Stimulated activated CD4-positive, alpha-beta T cell treated with anti-CD3 and anti-CD28 coated beads, Interleukin-15, amount 100 ng/mL, for 48 hours (primary cell): ENCODE measurements at regions not wholly inside any gene's neighbourhood (a gene's known extent, or its start where the extent isn't known, plus 50 kb on each side); places are given as distances from the start of the nearest gene placed in this dataset.
"Not testable (repeated sequence)": the region's sequence is repeated elsewhere in the genome, so short reads cannot be mapped to it uniquely, and the experiment has no call there.

Experiments
- DNase-seq, 2 donors: peaks; one replicate each; pipeline ENCODE4 v3.0.0-alpha.2; 2020; ENCODE audit warnings: low read depth in 2 of 2

DNA sequence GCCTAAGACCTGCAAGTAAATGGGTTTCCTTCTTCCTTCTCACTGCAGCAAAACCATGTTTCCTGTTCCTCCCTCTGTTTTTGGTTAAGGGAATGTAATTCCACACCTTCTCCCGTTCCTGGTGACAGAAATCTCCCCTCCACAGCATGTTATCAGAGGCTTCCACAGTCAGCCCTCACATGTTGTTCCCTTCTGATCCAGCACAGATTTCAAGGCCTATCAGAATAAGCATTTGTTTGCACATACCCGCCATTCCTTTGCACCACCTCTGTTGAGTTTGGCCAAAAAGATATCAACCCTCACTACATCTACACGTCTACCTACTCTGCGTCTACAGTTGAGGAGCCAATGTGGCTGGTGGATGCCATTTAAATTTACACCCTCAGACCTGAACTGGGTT lies 113.9 kb upstream of the GRM7 start:
- no peak for DNase-seq

DNA sequence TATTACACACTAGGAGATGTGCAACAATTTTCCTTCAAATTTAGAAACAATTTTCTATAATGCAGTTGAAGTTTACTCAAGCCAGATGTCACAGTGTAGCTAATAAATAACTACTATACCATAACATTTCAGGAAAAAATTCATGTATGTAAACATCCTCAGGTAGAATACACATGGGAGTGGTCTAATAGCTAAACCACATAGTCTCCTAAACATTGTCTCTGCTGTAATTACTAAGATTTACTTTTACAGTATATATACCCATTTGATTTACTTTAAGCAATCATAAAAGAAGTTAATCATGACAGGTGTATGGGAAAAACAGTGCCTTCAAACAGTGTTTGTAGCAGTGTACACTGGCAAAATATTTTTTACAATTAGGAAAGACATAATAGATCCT lies 110.1 kb upstream of the GRM7 start:
- DNase-seq, result no peak

DNA sequence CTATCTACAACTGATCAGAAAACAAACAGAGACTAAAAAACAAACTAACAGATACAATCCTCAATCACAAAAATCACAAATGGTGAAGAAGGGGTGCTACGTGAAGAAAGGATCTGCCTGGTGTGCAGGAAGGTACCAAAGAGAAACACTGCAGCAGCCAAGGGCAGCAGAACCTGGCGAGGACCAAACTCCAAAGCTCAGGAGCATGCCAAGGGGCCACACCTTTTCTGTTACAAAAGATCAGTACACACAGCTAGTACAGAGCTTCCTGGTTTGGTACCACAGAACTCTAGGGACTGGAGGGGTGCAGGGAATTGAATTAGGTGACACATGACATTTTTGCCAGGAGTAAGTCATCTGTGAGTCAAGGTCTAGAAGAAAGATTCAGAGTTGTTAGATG lies 107.4 kb upstream of the GRM7 start:
- no peak for DNase-seq

DNA sequence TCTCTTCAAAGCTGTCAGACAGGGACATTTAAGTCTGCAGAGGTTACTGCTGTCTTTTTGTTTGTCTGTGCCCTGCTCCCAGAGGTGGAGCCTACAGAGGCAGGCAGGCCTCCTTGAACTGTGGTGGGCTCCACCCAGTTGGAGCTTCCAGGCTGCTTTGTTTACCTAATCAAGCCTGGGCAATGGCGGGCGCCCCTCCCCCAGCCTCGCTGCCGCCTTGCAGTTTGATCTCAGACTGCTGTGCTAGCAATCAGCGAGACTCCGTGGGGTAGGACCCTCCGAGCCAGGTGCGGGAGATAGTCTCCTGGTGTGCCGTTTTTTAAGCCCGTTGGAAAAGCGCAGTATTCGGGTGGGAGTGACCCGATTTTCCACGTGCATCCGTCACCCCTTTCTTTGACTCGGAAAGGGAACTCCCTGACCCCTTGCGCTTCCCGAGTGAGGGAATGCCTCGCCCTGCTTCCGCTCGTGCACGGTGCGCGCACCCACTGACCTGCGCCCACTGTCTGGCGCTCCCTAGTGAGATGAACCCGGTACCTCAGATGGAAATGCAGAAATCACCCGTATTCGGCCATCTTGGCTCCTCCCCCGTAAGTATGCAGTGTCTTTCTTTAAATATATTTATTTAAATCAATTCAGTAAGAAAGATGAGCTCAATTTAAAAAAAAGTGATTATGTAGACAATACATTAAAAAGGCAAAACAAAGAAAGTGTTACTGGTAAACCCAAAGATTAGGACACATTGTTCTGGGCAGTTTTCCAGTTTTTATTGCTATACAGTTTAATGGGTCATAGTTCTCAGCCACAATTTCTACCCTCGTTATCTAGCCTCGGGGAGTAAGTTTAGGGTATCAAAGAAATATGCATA lies 91.2 kb upstream of the GRM7 start:
- not testable (repeated sequence) for DNase-seq

DNA sequence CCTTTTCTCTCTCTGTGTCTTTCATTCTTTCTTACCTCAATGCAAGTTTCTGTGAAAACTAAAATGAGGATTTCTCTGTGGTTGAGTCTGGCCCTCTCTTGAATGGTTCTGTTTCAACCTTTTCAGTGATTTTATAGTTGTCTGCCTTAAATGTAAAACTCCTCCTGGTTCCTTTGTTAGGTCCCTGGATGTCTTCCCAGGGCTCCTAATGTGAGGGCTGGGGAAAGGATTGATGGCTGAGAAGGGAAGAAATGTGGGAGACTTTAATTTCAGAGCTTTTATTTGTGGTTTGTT lies 90.6 kb upstream of the GRM7 start:
- no peak for DNase-seq

DNA sequence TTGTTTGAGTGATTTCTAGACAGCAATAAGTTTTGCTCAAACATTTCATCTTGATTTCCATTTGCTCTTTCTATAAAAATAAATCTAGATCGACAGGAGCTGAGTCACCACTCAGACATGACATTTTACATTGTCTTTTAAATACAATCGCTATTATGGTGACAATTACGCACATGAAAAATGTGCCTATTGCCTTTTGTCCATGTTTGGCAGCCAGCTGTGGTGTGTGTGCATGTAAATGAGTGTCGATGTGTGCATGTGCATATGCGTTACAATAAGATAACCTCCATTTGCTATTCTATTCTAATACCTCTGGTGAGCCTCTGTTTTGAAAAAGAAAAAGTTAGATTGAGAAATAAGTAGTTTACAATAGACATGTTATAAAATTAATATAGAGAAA lies 89.7 kb upstream of the GRM7 start:
- DNase-seq, result no peak

DNA sequence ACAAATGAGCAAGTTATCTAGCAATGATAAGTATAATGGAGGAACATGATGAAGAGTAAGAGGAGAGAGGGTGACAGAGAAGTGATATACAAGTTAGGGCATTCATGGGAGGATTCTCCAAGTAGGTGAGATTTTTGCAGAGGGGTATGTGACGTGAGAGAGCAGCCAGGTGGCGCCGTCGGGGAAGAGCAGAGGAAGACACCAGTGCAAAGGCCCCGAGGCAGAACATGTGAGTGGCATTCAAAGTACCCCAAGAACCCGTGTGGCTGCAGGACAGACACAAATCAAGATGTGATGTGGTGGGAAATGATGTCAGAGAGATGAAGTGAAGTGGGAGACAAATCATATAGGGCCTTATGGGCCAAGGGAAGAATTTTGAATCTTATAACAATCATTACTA lies 81.8 kb upstream of the GRM7 start:
- no peak for DNase-seq

DNA sequence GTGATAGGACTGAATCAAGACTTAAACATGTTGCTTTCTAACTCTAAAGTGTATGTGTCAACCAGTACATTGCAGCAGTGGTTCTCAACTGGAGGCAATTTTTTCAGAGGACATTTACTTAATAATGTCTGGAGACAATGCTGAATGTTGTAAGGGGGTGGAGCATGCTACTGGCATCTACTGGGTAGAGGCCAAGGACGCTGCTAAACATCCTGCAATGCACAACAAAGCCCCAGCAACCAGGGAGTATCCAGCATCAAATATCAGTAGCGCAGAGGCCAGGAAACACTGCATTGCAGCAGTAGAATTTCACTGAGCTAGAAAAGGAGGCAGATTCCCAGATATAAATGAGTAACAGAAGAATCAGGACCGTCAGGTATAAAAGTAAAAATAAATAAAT lies 79.8 kb upstream of the GRM7 start:
- DNase-seq, result no peak

DNA sequence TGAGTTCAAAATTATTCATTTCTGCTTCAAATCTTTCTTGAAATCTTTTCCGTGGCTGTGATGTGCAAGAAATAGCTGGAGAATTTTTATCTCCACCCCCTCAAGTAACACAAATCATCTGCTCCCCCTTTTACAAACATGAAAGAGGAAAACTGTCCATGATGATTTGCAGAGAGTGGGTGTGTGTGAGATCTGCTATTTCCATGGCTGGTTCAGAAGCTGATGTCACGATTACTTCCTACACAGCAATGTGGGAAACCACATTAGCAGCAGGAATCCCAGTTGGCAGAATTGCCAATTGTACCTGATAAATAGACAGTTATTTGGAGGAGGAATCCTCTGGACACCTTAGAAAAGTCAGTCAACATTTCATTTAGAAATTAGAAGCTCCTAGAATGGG lies 75.2 kb upstream of the GRM7 start:
- DNase-seq, result no peak

DNA sequence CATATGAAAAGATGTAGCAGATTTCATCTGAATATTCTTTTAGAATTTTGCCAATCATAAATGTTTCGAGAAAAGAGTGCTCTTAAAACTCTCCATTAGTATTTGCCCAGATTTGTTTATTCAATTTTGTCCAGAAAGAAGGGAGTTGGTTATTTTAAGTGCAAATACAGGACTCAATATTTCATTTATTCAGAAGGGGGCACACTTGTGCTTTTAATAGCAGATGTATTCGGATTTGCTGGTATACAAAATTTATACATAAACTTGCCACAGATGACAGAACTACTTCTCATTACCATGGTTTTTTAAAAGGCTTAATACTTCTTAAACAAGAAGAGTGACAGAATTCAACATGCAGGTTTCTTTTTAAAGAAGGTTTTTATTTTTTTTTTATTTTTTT lies 69.8 kb upstream of the GRM7 start:
- DNase-seq, result no peak

DNA sequence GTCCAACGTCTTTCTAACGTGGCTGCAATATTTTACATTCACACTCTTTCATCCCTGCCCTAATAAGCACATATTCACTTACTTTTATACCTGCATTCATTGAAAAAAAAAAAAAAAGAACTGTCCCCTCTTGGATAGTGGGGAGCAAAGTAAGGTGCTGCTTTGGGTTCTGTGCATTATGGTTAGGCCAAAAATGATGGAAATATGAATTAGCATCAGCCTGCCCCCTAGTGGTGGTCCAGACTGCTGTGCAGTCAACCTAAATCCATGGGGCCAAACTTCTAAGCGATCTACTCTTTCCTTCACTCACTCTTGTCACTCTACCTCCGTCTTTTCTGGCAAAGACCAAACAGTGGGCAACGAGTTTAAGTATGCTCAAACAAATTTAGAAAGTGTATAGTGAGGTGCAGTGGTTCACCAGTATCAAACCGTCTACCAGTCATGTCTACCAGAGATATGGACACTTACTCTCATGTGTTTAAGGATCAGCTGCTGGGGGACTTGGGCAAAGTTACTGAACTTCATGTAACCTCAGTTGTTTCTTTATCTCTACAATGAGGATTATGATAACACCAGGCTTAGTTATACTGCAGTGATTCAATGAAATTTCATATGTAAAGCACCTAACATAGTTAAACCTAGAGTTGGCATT lies 61.5 kb upstream of the GRM7 start:
- peak; percentile 0 to 7 for DNase-seq

DNA sequence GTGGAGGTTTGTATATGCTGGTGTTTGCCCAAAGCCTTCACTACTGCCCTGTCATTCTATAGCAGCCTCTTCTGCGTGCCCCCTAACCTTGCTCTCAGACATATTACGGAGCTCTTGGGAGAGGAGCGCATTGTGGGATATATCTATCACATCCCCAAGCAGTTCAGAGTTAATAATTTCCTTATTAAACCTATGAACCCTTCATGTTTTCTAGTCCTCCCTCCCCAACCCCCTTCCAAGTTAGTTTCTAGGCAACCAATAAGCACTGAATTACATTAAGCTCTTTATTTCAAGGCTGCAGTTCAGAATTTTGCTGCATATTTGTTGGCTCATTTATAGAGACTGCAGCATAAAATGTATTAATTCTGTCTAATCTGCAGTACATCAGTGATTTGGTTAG lies 57.3 kb upstream of the GRM7 start:
- no peak for DNase-seq

DNA sequence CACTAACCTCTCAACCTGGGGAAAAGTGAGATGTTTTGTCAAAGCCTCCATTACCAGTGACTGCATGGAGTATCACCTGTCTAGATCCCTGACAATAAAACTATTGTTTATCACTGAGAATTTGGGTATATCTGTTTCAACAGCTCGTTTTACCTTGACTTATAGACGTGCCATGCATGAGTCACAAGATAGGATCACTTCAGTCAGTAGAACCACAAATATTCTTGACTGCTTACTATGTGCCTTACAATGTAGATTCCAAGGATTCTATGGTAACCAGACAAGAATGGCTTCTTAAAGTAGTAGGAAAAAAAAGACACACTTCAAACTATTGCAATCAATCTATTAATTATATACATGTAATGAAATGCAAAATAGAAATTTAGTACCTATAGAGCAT lies 55.7 kb upstream of the GRM7 start:
- DNase-seq, result no peak

DNA sequence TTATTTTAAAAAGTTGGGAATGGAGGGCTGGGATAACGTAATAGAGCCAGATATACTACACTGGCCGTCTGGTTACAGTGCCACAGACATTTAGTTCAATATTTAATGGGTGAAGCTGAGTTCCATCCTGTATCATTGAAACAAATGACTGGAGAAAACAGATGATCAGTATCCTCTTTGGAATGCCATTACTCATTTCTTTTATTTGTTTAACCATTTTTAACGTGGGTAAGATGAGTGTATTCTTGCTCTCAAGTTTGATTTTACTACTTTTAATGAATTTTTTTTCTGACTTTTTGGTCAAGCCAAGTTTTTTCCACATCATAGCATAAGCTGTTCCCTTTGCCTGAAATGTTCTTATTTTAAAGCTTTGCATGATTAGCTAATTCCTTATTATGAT lies 53.9 kb upstream of the GRM7 start:
- no peak for DNase-seq

DNA sequence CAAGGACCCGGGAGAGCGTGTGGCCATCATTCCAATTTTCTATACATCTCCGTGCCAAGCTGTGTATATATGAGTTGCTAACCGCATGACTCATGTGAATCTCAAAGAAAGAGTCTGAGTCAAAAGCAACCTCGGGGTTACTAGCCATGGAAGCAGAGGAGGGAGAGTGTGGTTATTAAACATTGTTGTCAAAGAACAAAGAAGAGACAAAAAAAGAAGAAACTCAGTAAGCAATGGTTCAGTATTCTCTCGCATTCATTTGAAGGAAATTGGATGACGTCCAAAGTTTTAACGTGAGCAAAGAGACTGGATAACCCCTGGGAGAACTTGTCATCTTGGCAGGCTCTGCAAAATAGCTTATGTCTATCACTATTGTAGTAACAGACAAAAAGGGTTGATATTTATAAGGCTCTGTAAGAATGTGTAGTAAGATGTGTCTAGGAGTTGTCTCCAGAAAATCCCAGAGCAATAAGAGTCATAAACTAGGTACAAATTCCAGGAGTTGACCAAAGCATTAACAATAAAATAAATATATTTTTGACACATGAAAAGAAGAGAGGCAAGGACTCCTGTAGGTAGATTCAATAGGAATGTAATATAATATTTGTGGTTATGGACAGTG lies 52.8 kb upstream of the GRM7 start:
- DNase-seq, result no peak

DNA sequence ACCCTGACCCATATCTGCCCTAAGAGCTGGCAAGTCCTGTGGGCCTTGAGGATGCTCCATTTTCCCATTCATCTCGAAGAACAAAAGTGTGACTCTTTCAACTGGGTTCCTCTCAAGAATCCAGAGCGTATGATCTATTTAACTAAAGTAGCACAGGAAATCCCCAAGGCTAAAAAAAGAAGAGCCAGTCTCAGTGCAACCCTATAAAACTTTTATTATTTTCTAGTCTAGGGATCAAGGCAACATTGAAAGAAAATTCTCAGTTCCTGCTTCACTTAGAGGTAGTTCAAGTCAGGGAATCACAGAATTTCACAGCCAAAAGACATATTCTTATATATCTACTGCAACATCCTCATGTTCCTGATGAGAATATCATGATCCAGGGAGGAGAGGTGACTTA lies 51.6 kb upstream of the GRM7 start:
- DNase-seq, result no peak
